Hematopoietic multipotent progenitor cell treated with erythropoietin and hydrocortisone succinate and interleukin-3 and kit ligand, for 6 days (in vitro differentiated cells): ENCODE measurements at regions not wholly inside any gene's neighbourhood (a gene's known extent, or its start where the extent isn't known, plus 50 kb on each side); places are given as distances from the start of the nearest gene placed in this dataset.

Source experiments
- DNase-seq: peaks from one replicate; pipeline ENCODE4 v3.0.0-alpha.2; 2015

GRCh38 chr4:130099105-130099504, 1003.2 kb downstream of the C4orf33 start:
- no peak for DNase-seq

GRCh38 chr4:130110189-130110588, 1014.2 kb downstream of the C4orf33 start:
- DNase-seq = no peak

DNA sequence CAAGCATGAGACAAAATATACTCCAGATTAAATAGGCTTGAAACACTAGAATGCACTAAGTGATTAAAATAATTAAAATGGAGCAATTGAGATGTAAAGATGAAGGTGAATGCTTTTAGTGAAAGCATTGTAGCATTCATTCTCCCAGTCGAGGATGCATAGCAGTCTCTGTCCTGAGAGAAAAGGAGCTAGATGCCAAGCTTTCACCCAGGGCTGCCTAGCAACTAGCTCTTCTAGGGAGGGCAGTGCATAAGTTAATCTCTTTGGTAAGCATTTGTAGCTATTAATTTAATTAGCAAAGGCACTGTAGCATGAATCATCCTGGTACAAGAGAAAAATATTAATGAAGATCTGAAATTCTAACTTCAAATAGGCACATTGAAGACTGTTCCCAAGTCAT, 1014.8 kb downstream of the C4orf33 start:
- no peak for DNase-seq

GRCh38 chr4:130124066-130124465, 1028.1 kb downstream of the C4orf33 start:
- DNase-seq = no peak

DNA sequence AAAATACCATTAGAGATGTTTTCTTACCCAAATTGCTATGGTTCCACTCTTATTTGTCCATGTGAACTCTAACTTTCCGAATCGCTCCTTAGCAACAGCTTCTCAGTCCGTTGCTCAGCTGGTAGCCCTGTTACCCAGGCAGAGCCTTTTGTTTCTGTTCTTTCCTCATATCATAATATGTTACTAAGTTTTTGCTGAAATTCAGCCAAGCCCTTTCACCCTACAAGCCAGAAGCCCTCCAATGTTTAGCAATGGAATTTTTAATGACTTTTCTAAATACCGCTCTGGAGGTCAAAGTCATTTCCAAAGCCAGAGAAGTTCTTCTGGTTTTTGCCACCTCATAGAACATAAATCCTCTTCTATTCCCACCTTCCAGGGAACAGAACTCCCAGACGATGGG, 1029.5 kb downstream of the C4orf33 start:
- DNase-seq = no peak

- DNase-seq = no peak
Measured at GRCh38 chr4:130127297-130127696, 1031.3 kb downstream of the C4orf33 start.

DNA sequence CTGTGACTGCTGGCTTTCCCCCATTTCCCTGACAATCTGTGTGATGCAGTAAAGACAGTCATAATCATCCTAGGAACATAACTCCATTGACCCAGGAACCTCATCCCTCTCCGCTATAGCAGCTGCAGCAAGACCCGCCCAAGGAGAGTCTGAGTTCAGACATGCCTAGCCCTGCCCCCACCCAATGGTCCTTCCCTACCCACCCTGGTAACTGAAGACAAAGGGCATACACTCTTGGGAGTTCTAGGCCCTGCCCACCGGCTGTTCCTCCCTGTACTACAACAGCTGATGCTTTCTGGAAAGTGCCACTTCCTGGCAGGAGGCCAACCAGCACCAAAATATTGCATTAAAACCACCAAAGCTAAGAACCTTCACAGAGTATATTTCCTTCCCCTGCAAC, 1035.6 kb downstream of the C4orf33 start:
- DNase-seq = no peak

- DNase-seq = no peak
Measured at GRCh38 chr4:130141651-130142050, 1045.7 kb downstream of the C4orf33 start.

GRCh38 chr4:130143656-130144055, 1047.7 kb downstream of the C4orf33 start:
- DNase-seq = no peak

DNA sequence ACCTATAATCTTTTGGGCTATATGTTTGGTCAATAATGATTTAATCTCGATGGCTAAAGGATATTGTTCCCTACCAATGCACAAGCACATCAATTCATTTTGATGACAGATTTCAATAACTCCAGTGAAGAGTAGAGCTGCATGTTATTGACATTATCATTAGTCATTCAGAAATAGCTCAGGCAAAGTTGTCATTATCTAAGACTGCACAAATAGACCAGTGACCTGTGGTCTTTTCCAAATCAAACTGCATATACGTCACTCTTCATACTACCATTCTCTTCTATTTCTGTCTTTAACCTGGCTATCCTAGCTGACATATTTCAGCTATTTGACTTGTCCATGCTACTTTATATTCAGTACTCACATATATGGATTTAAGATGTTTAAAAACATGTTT, 1050.8 kb downstream of the C4orf33 start:
- DNase-seq = no peak

DNA sequence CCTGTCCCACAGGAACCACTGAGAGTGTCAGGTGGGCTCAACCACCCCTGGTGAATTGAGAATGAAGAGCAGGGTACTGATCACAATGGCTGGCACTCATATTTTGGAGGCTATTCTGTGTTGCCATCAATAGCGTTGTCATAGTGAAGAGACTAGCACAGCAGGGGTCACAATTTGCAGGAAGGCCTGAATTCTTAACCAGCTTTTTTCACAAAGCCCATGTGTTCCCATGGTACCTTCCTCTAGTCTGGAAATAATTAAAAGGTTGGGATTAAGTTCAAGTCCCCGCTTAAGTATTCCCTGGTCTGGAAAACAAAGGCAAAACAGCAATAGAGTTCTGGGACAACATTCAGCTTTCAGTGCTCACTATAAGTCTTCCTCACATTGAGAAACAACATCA, 1051.7 kb downstream of the C4orf33 start:
- DNase-seq = no peak

GRCh38 chr4:130154901-130155300, 1058.9 kb downstream of the C4orf33 start:
- DNase-seq = no peak

- DNase-seq = no peak
Measured at GRCh38 chr4:130163701-130164100, 1067.7 kb downstream of the C4orf33 start.

- DNase-seq = no peak
Measured at GRCh38 chr4:130165381-130165780, 1069.4 kb downstream of the C4orf33 start.

DNA sequence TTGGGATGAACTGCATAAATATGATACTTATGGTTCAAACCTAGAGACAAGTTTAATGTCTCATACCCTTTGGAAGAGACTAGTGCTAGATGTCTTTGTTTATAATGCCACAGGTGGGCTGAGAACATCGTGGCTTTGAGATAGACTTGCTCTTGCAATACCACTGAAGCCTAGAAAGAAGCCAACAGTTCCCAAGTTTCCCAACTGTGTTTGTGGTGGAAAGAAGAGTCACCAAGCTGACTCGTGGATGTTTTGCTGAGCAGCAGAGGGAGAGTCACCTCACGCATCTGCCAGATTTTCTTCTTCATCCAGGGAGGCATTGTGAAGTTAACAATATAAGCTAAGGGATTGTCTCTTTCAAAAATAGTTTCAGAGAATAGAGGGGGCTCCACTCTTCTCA, 1076.2 kb downstream of the C4orf33 start:
- no peak for DNase-seq

- DNase-seq = no peak
Measured at GRCh38 chr4:130178106-130178505, 1082.2 kb downstream of the C4orf33 start.

DNA sequence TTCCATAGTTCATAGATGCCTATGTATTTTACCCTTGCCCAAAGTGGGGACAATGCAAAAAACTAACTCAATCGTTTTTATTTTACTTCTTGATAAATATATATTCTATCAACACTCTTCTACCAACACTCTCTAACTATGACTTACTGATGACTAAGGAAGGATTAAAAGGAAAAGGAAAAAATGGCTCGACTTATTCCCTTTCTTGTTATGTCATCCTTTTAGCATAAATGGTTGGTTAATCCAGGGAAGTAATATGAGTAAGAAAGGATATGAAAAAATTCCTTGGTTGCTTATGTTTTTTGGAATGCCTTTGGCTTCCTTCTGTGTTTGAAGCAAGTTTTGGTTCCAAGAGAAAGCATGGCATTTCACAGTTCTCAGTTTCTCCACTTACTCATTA, 1087.1 kb downstream of the C4orf33 start:
- DNase-seq = no peak

GRCh38 chr4:130183766-130184165, 1087.8 kb downstream of the C4orf33 start:
- no peak for DNase-seq

DNA sequence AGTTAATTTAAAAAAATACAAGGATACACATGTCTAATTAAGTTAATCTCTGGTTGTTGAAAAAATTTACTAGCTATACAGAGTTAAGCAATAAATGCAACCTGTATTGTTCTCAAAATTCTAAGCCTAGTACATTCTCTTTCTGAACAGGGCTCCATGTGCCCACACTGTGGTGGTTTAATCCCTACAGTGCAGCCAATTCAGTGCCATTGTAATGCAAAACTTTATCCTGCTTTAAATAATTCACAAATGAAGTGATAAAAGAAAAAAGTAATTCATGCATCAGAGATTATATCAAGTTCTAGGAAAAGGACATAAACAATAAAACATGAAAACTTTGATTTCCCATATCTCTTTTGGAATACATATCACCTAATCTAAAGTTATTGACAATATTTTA, 1089.2 kb downstream of the C4orf33 start:
- no peak for DNase-seq

GRCh38 chr4:130186931-130187330, 1091.0 kb downstream of the C4orf33 start:
- DNase-seq = no peak

GRCh38 chr4:130187587-130187986, 1091.6 kb downstream of the C4orf33 start:
- DNase-seq = no peak

DNA sequence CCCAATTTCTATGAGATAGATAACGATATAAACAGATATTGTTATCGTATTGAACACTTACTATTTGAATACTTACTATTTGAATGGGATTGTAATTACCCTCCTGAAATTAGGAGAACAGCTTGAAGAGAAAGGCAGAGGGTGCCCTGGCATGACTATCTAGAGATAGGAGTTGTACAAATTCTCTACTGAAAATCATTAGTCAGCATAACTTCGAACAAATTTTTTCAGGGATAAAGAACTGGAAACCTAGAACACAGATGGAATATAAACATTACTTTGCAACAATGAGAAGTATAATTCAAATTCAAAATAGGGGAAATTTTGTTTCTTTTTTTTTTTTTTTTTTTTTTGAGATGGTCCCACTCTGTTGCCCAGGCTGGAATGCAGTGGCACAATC, 1096.8 kb downstream of the C4orf33 start:
- DNase-seq = no peak

GRCh38 chr4:130197946-130198345, 1102.0 kb downstream of the C4orf33 start:
- no peak for DNase-seq

DNA sequence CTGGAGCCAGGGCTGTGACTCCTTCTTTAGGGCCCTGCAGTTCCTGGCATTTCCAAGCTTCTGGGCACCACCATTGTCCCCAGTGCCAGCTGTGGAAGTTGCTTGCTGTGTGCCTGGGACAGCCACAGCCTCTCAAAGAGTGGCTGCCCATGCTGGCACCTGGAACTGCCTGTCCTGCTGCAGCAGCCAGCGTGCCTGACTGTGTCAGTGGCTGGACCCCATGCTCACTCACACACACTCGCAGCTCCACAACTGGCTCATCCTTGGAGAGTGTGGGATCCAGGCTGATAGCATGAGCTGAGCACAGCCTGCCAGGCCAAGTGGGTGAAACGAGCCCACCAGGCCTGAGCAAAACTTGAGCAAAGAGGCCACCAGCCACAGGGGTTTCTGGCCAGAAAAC, 1107.6 kb downstream of the C4orf33 start:
- no peak for DNase-seq

GRCh38 chr4:130210864-130211263, 1114.9 kb downstream of the C4orf33 start:
- DNase-seq = no peak

- no peak for DNase-seq
Measured at GRCh38 chr4:130214268-130214667, 1118.3 kb downstream of the C4orf33 start.
